Sigmoid colon (tissue), 6 donors: ENCODE measurements at regions not wholly inside any gene's neighbourhood (a gene's known extent, or its start where the extent isn't known, plus 50 kb on each side); places are given as distances from the start of the nearest gene placed in this dataset.

Experiments
- DNase-seq: peaks from one replicate; pipeline ENCODE4 v3.0.0-alpha.2; 2019
- H3K27ac ChIP-seq, 4 donors: fragments of 200-600 bp; sonication (generic); one replicate each; pipeline ENCODE4 v1.5.1; 2016 to 2019; ENCODE audit warnings: mild to moderate bottlenecking in 1 of 4
- H3K27me3 ChIP-seq, 3 donors: fragments of 200-600 bp; sonication (generic); one replicate each; pipeline ENCODE4 v1.5.1; 2019; ENCODE audit warnings: mild to moderate bottlenecking in 1 of 3
- H3K36me3 ChIP-seq, 4 donors: fragments of 200-600 bp; sonication (generic); one replicate each; pipeline ENCODE4 v1.5.1; 2016 to 2019
- H3K4me1 ChIP-seq, 4 donors: fragments of 200-600 bp; sonication (generic); one replicate each; pipeline ENCODE4 v1.5.1; 2017 to 2019
- H3K4me3 ChIP-seq, 4 donors: fragments of 200-600 bp; sonication (generic); one replicate each; pipeline ENCODE4 v1.5.1; 2017 to 2019; ENCODE audit warnings: mild to moderate bottlenecking in 2 of 4, moderate library complexity in 1 of 4
- H3K9me3 ChIP-seq, 4 donors: fragments of 200-600 bp in 3 of 4; sonication (generic) in 3 of 4; one replicate each; pipeline versions ENCODE4 v1.5.1 to v1.6.1; 2013 to 2019
- EP300 ChIP-seq, 4 donors: sonication (generic); formaldehyde crosslinking; IDR thresholded peaks; one replicate each; pipeline ENCODE4 v1.6.1; 2017; ENCODE audit warnings: antibody characterized with exemption in 4 of 4
- POLR2A ChIP-seq, 2 donors: fragments of 450-650 bp; IDR thresholded peaks; one replicate each; pipeline ENCODE4 v1.6.1; 2016; ENCODE audit warnings: antibody characterized with exemption in 2 of 2, mild to moderate bottlenecking in 2 of 2, moderate library complexity in 2 of 2
- POLR2AphosphoS5 ChIP-seq, 4 donors: sonication (generic); formaldehyde crosslinking; IDR thresholded peaks; one replicate each; pipeline ENCODE4 v1.6.1; 2017; ENCODE audit warnings: antibody characterized with exemption in 4 of 4
- WGBS, 2 donors: extraction: QIAGEN DNeasy Blood & Tissue Kit; methylation state at CpG; one replicate each; pipeline ENCODE4 v1.1.7; 2013; 5-methylcytosine and 5-hydroxymethylcytosine counted together
- intact Hi-C: fragments of 100-400 bp; cut with DNase I; formaldehyde crosslinking; loops from one replicate; pipeline ENCODE4 v1.15.1; 2023
- TF ChIP-seq, protein P1 (sequence below), 4 experiments: fragments of 450-650 bp in 3 of 4; fragments of 200-600 bp in 1 of 4; IDR thresholded peaks; one replicate each; pipeline ENCODE4 v1.5.1; 2016 to 2019; ENCODE audit warnings: antibody characterized with exemption in 4 of 4, mild to moderate bottlenecking in 3 of 4, moderate library complexity in 2 of 4
- donor health status: healthy with polysubstance abuse.
- donor health status: healthy.

- DNase-seq, result no peak
- Histone ChIP-seq H3K27me3 (no peaks in the 10 kb centered on the region), H3K9me3 (no peaks in the 10 kb centered on the region), H3K4me1 (no peaks in the 10 kb centered on the region), H3K27ac (peak overlapping the region in 1 of 4 donors; percentile 38), H3K4me3 (no peak overlapping the region), H3K36me3 (no peaks in the 10 kb centered on the region)
- intact Hi-C loops, result no loop called here
- 71% methylated on average over 8 of the region's 8 CpGs for WGBS, 2 donors
- TF ChIP-seq EP300 (IDR thresholded peaks at IDR 0.05) (no peak), POLR2AphosphoS5 (IDR thresholded peaks at IDR 0.05) (no peak), POLR2A (IDR thresholded peaks at IDR 0.05) (no peak)
- TF ChIP-seq, protein P1, sequence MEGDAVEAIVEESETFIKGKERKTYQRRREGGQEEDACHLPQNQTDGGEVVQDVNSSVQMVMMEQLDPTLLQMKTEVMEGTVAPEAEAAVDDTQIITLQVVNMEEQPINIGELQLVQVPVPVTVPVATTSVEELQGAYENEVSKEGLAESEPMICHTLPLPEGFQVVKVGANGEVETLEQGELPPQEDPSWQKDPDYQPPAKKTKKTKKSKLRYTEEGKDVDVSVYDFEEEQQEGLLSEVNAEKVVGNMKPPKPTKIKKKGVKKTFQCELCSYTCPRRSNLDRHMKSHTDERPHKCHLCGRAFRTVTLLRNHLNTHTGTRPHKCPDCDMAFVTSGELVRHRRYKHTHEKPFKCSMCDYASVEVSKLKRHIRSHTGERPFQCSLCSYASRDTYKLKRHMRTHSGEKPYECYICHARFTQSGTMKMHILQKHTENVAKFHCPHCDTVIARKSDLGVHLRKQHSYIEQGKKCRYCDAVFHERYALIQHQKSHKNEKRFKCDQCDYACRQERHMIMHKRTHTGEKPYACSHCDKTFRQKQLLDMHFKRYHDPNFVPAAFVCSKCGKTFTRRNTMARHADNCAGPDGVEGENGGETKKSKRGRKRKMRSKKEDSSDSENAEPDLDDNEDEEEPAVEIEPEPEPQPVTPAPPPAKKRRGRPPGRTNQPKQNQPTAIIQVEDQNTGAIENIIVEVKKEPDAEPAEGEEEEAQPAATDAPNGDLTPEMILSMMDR (IDR thresholded peaks at IDR 0.05), result no peak
These were observed 83.6 kb upstream of the MAPK10 start for GRCh38 chr4:86443495-86443894.

DNA sequence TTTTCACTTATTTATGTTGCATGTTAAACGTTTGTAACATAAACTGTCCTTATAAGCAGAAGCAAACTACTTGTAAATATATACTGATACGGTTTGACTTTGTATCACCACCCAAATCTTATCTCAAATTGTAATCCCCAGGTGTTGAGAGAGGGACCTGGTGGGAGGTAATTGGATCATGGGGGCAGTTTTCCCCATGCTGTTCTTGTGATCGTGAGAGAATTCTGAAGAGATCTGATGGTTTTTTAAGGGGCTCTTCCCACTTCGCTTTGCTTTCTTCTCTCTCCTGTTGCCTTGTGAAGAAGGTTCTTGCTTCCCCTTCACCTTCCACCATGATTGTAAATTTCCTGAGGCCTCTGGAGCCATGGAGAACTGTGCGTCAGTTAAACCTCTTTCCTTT is 87.1 kb upstream of the MAPK10 start:
- no peak for DNase-seq
- intact Hi-C loops, result no loop called here
- Histone ChIP-seq H3K4me1 (peaks cover 0 to 6% (median 0%) of the 10 kb centered on the region in 4 donors), H3K4me3 (no peak overlapping the region), H3K9me3 (no peaks in the 10 kb centered on the region), H3K27me3 (no peaks in the 10 kb centered on the region), H3K36me3 (no peaks in the 10 kb centered on the region), H3K27ac (no peak overlapping the region)
- 67 to 83% methylated on average over 5 of the region's 5 CpGs for WGBS, 2 donors
- no peak for TF ChIP-seq POLR2A (IDR thresholded peaks at IDR 0.05)
- no peak for TF ChIP-seq POLR2AphosphoS5 (IDR thresholded peaks at IDR 0.05)
- TF ChIP-seq, protein P1 (IDR thresholded peaks at IDR 0.05), result no peak

GRCh38 chr4:86448871-86449270 is 89.0 kb upstream of the MAPK10 start:
- WGBS, 2 donors, result 70 to 73% methylated on average over 9 of the region's 9 CpGs
- no peaks in the 10 kb centered on the region for H3K27me3 ChIP-seq
- H3K9me3 ChIP-seq, result no peaks in the 10 kb centered on the region
- TF ChIP-seq EP300 (IDR thresholded peaks at IDR 0.05) (no peak), POLR2A (IDR thresholded peaks at IDR 0.05) (no peak), POLR2AphosphoS5 (IDR thresholded peaks at IDR 0.05) (no peak)
- TF ChIP-seq, protein P1 (IDR thresholded peaks at IDR 0.05), result no peak
- H3K27ac ChIP-seq, result no peak overlapping the region
- H3K4me1 ChIP-seq, result peaks cover 0 to 8% (median 4%) of the 10 kb centered on the region in 4 donors
- H3K36me3 ChIP-seq, result no peaks in the 10 kb centered on the region
- intact Hi-C loops, result no loop called here
- DNase-seq, result no peak
- no peak overlapping the region for H3K4me3 ChIP-seq

DNA sequence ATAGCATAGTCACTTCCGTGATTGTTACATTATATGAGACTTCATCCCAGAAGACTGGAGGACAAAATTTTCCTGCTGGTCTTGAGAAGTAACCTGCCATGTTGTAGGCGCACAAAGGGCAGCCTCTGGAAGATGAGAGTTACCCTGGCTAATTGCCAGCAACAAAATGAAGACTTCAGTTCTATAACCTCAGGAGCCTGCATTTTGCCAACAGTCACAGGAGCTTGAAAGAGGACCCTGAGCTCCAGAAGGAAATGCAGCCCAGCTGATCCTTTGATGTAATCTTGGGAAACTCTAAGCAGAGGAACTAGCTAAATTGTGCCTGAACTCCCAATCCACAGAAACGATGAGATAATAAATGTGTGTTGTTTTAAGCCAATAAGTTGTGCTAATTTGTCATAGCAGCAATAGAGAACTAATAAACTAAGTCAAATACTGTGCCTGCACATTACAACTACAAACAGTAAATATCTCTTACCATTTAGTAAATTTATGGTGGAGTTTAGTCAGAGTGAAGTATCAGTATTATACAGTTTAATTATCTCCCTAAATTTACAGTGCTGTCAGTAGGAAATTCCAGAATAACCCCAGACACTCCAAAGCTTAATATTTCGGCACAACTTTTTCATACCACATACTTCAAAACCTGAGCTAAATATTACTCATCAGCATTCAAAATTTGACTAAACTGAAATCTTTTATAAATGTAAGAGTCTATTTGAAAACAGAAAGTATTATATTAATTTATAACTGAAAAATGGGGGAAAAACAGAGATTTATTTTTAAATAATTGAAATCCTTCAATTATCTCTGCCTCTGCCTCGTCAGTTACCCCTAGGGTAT is 90.1 kb upstream of the MAPK10 start:
- 65 to 72% methylated on average over 5 of the region's 5 CpGs for WGBS, 2 donors
- no peak overlapping the region for H3K4me3 ChIP-seq

More for the DNA sequence above, 90.1 kb upstream of the MAPK10 start:
- intact Hi-C loops, result no loop called here
- Histone ChIP-seq H3K27me3 (no peaks in the 10 kb centered on the region), H3K27ac (no peak overlapping the region), H3K4me1 (peaks cover 0 to 8% (median 4%) of the 10 kb centered on the region in 4 donors), H3K36me3 (no peaks in the 10 kb centered on the region), H3K9me3 (no peaks in the 10 kb centered on the region)
- TF ChIP-seq POLR2A (IDR thresholded peaks at IDR 0.05) (no peak), POLR2AphosphoS5 (IDR thresholded peaks at IDR 0.05) (no peak), EP300 (IDR thresholded peaks at IDR 0.05) (no peak)
- TF ChIP-seq, protein P1 (IDR thresholded peaks at IDR 0.05), result no peak
- no peak for DNase-seq
